ENCODE measurements at regions not wholly inside any gene's neighbourhood (a gene's known extent, or its start where the extent isn't known, plus 50 kb on each side); places are given as distances from the start of the nearest gene placed in this dataset.

- TF ChIP-seq CTCF (IDR thresholded peaks at IDR 0.05) = no peak
- TF ChIP-seq POLR2AphosphoS5 (IDR thresholded peaks at IDR 0.05) = no peak
- no peak for TF ChIP-seq POLR2A (IDR thresholded peaks at IDR 0.05)
Measured at GRCh38 chr3:153028381-153028780, 133.6 kb upstream of the RAP2B start.

Data from transverse colon (tissue), 4 donors.